GM12878 (cell line): ENCODE measurements at regions not wholly inside any gene's neighbourhood (a gene's known extent, or its start where the extent isn't known, plus 50 kb on each side); places are given as distances from the start of the nearest gene placed in this dataset.

ENCODE experiments used
- ATAC-seq: fragments of 200-7000 bp; cut with Tn5 transposase; 3 replicates; pipeline ENCODE4 v1.9.1; 2020; ENCODE audit warnings: mild to moderate bottlenecking, moderate library complexity
- BruUV-seq: library from RNA; stranded (reverse); fragments of 400-500 nt; replicated peaks from 2 replicates; lab custom pipeline; 2021; lab: Mats Ljungman, UMichigan
- CTCF ChIA-PET: fragments of 300-600 bp; sonication (Branson Sonifier 250); formaldehyde crosslinking; extraction: SDS; loops from one replicate; lab custom pipeline; 2021; ENCODE audit warnings: inconsistent platforms; lab: Yijun Ruan, JAX
- POLR2A ChIA-PET: fragments of 350-600 bp; formaldehyde crosslinking; extraction: SDS; loops from one replicate; lab custom pipeline; 2021; ENCODE audit warnings: inconsistent platforms; lab: Charles Lee
- RAD21 ChIA-PET: fragments of 300-600 bp; sonication (Branson Sonifier 250); formaldehyde crosslinking; loops from one replicate; lab custom pipeline; 2023; ENCODE audit warnings: antibody characterized with exemption; ENCODE audit not compliant: unreplicated experiment; lab: Charles Lee
- SMC1A ChIA-PET: fragments of 300-600 bp; sonication (Branson Sonifier 250); formaldehyde crosslinking; loops from one replicate; lab custom pipeline; 2023; ENCODE audit not compliant: unreplicated experiment, uncharacterized antibody; lab: Charles Lee
- DNase-seq: peaks from one replicate; pipeline ENCODE4 v3.0.0-alpha.2; 2011; ENCODE audit warnings: low read depth, low spot score
- FAIRE-seq: peaks from 3 replicates; lab custom pipeline; 2011; peaks lifted over from hg19 to GRCh38; lab: Jason Lieb, UNC
- H2AFZ ChIP-seq: 2 replicates; pipeline ENCODE4 v1.6.0; 2011; ENCODE audit warnings: low read depth, low read length, control low read depth; ENCODE audit not compliant: control insufficient read depth
- H3K27ac ChIP-seq: 2 replicates; pipeline ENCODE4 v1.5.1; 2011; ENCODE audit warnings: control low read depth; ENCODE audit not compliant: control insufficient read depth, insufficient read depth
- H3K27me3 ChIP-seq, 2 experiments: replicated peaks in 1 of 2; 2 replicates each; pipeline versions ENCODE4 v1.6.0 to v1.6.1; 2011; ENCODE audit warnings: low read length in 1 of 2; ENCODE audit not compliant: control insufficient read depth in 2 of 2, insufficient read depth in 2 of 2
- H3K36me3 ChIP-seq, 2 experiments: 2 replicates each; pipeline ENCODE4 v1.5.1; 2011; ENCODE audit warnings: low read length in 1 of 2; ENCODE audit not compliant: control insufficient read depth in 2 of 2, insufficient read depth in 2 of 2
- H3K4me1 ChIP-seq: 2 replicates; pipeline ENCODE4 v1.6.1; 2011; ENCODE audit warnings: mild to moderate bottlenecking, low read length, moderate library complexity, mixed read lengths; ENCODE audit not compliant: control insufficient read depth, insufficient read depth
- H3K4me2 ChIP-seq: 2 replicates; pipeline ENCODE4 v1.6.0; 2011; ENCODE audit warnings: control low read depth; ENCODE audit not compliant: control insufficient read depth, insufficient read depth
- H3K4me3 ChIP-seq: fragments of 200-600 bp; sonication (generic); 2 replicates; pipeline ENCODE4 v1.5.1; 2016
- H3K79me2 ChIP-seq: 2 replicates; pipeline ENCODE4 v1.6.0; 2011; ENCODE audit warnings: low read length; ENCODE audit not compliant: control insufficient read depth, insufficient read depth
- H3K9ac ChIP-seq: 2 replicates; pipeline ENCODE4 v1.8.0; 2011; ENCODE audit warnings: low read length, control low read depth, mixed read lengths; ENCODE audit not compliant: control insufficient read depth, insufficient read depth
- H3K9me3 ChIP-seq: replicated peaks from 3 replicates; pipeline ENCODE4 v1.5.1; 2011; ENCODE audit warnings: mild to moderate bottlenecking, low read length; ENCODE audit not compliant: control insufficient read depth, insufficient read depth
- H4K20me1 ChIP-seq: 2 replicates; pipeline ENCODE4 v1.6.0; 2011; ENCODE audit not compliant: control insufficient read depth, insufficient read depth
- JUNB ChIP-seq: IDR thresholded peaks from 2 replicates; pipeline ENCODE4 v1.6.1; 2016; ENCODE audit warnings: antibody characterized with exemption, mild to moderate bottlenecking
- NR2C2 ChIP-seq: IDR thresholded peaks from 2 replicates; pipeline ENCODE4 v1.6.1; 2011; ENCODE audit warnings: borderline replicate concordance, low read depth; ENCODE audit not compliant: control insufficient read depth, insufficient read length
- RCOR1 ChIP-seq: conservative IDR thresholded peaks from 2 replicates; pipeline ENCODE4 v1.6.1; 2012; ENCODE audit warnings: low read depth, low read length, improper control_type of control experiment
- RELA ChIP-seq: fragments of 450-650 bp; IDR thresholded peaks from 2 replicates; pipeline ENCODE4 v1.8.0; 2014; ENCODE audit warnings: borderline replicate concordance; ENCODE audit not compliant: partially characterized antibody
- REST ChIP-seq: IDR thresholded peaks from 2 replicates; pipeline ENCODE4 v1.6.1; 2012; ENCODE audit warnings: mild to moderate bottlenecking, low read depth, low read length
- SMARCA5 ChIP-seq: fragments of 450-650 bp; IDR thresholded peaks from 2 replicates; pipeline ENCODE4 v1.6.1; 2017; ENCODE audit warnings: mild to moderate bottlenecking
- SREBF2 ChIP-seq: IDR thresholded peaks from 2 replicates; pipeline ENCODE4 v1.6.1; 2012; ENCODE audit warnings: mild to moderate bottlenecking, low read length
- ZBTB11 ChIP-seq: fragments of 450-650 bp; formaldehyde crosslinking; IDR thresholded peaks from 2 replicates; pipeline ENCODE4 v1.5.0; 2022; ENCODE audit warnings: mild to moderate bottlenecking, missing genetic modification characterization
- ZNF274 ChIP-seq: IDR thresholded peaks from one replicate; pipeline ENCODE4 v1.8.0; 2011; ENCODE audit not compliant: insufficient read length, insufficient read depth
- ZSCAN29 ChIP-seq: fragments of 450-650 bp; IDR thresholded peaks from 2 replicates; pipeline ENCODE4 v1.6.1; 2017; ENCODE audit warnings: mild to moderate bottlenecking, moderate library complexity
- in situ Hi-C: fragments of 300-500 bp; cut with MboI; formaldehyde crosslinking; loops from 9 replicates; pipeline ENCODE4 v1.14.3; 2018; ENCODE audit warnings: mixed read lengths
- intact Hi-C: fragments of 100-400 bp; cut with micrococcal nuclease; formaldehyde crosslinking; loops from one replicate; pipeline ENCODE4 v1.14.2; 2022; ENCODE audit not compliant: unreplicated experiment
- TF ChIP-seq, protein P1 (sequence below): fragments of 150-350 bp; IDR thresholded peaks from 2 replicates; pipeline ENCODE4 v1.6.1; 2014; ENCODE audit warnings: mild to moderate bottlenecking, low read depth, low read length

DNA sequence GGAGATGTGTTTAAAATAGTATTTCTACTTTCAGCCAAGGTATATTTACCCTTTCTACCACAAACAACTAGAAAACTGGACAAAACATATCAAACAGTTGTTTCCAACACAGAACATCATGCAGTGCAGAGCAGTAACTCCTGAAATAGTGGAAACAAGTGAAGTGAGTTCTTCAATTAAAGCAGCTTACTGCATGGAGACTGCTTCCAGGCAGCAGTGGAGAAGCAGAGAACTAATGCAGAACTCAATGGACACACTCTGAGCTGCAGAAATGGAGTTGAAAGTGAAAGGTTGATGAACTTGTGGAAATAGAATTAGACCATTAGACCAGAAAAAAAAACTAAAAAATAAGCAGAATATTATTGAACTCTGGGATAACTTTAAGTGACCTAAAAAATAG lies 478.9 kb downstream of the CNTN6 start:
- Histone ChIP-seq H3K36me3 (no peaks in the 10 kb centered on the region), H3K79me2 (no peaks in the 10 kb centered on the region), H3K4me1 (no peaks in the 10 kb centered on the region), H2AFZ (no peak overlapping the region), H3K27me3 (no peaks in the 10 kb centered on the region), H3K9me3 (no peaks in the 10 kb centered on the region), H3K9ac (no peak overlapping the region), H3K27ac (no peak overlapping the region), H3K4me3 (no peak overlapping the region), H3K4me2 (no peak overlapping the region), H4K20me1 (no peaks in the 10 kb centered on the region)
- POLR2A ChIA-PET = no interaction called here
- no peak for ATAC-seq
- CTCF ChIA-PET = interaction anchor here (0.7 kb wide), 1 partner anchor 342 kb away, joined by 3 read pairs; no protein-coding TSS in a partner anchor
- FAIRE-seq = no peak
- SMC1A ChIA-PET = no interaction called here
- TF ChIP-seq ZSCAN29 (no peak), NR2C2 (no peak), ZBTB11 (no peak), REST (no peak), ZNF274 (no peak), SMARCA5 (no peak), SREBF2 (no peak), RELA (no peak), JUNB (no peak), RCOR1 (no peak)
- TF ChIP-seq, protein P1, sequence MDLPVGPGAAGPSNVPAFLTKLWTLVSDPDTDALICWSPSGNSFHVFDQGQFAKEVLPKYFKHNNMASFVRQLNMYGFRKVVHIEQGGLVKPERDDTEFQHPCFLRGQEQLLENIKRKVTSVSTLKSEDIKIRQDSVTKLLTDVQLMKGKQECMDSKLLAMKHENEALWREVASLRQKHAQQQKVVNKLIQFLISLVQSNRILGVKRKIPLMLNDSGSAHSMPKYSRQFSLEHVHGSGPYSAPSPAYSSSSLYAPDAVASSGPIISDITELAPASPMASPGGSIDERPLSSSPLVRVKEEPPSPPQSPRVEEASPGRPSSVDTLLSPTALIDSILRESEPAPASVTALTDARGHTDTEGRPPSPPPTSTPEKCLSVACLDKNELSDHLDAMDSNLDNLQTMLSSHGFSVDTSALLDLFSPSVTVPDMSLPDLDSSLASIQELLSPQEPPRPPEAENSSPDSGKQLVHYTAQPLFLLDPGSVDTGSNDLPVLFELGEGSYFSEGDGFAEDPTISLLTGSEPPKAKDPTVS = no peak
- RAD21 ChIA-PET = no interaction called here
- DNase-seq = no peak
- intact Hi-C loops (no loop called here), in situ Hi-C loops (no loop called here)
- BruUV-seq = no TSS peak
